ENCODE measurements at regions not wholly inside any gene's neighbourhood (a gene's known extent, or its start where the extent isn't known, plus 50 kb on each side); places are given as distances from the start of the nearest gene placed in this dataset.
"Not testable (repeated sequence)": the region's sequence is repeated elsewhere in the genome, so short reads cannot be mapped to it uniquely, and the experiment has no call there.

DNA sequence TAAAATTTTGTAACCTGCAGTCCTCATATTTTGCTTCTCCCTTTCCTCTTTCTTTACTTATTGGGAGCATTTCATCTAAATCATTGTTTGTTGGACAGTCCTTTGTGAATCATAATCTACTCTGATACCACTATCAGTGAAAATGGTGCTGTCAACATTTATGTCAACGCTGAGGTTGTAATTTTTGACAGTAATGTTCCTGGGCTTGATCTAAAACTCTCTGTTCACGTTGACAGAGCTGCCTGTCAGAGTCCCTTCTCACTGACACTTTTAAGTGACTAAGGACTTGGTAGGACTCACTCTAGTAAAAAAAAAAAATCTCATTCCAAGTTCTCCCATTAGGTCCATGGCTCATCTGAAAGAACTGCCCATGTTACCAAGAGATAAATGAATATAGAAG lies 1640.8 kb upstream of the PIK3C3 start:
- TF ChIP-seq, protein P1, sequence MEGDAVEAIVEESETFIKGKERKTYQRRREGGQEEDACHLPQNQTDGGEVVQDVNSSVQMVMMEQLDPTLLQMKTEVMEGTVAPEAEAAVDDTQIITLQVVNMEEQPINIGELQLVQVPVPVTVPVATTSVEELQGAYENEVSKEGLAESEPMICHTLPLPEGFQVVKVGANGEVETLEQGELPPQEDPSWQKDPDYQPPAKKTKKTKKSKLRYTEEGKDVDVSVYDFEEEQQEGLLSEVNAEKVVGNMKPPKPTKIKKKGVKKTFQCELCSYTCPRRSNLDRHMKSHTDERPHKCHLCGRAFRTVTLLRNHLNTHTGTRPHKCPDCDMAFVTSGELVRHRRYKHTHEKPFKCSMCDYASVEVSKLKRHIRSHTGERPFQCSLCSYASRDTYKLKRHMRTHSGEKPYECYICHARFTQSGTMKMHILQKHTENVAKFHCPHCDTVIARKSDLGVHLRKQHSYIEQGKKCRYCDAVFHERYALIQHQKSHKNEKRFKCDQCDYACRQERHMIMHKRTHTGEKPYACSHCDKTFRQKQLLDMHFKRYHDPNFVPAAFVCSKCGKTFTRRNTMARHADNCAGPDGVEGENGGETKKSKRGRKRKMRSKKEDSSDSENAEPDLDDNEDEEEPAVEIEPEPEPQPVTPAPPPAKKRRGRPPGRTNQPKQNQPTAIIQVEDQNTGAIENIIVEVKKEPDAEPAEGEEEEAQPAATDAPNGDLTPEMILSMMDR (IDR thresholded peaks at IDR 0.05; ENCODE audit: insufficient read depth, low read depth, low read length), result no peak
- no peak overlapping the region for H3K4me3 ChIP-seq (ENCODE audit: low read depth, low read length)

DNA sequence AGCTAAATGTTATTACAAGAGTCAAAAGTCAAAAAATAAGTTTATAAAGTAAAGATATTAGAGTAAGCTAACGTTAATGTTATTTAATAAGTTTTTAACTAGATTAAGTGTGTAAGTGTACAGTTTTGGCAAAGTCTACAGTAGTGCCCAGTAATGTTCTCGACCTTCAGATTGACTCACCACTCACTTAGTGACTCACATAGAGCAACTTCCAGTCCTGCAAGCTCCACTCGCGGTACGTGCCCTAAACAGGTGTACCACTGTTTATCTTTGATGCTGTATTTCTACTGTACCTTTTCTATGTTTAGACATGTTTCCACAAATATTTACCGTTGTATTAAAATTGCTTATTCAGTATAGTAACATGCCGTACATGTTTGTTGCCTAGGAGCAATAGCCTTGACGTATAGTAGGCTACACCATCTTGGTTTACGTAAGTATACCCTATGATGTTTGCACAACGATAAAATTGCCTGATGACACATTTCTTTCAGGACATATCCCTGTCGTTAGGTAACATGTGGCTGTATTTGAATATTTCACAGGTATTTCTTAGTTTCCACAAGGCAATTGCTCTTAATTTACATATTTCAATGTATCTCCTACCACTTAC lies 1641.9 kb upstream of the PIK3C3 start:
- TF ChIP-seq, protein P1 (IDR thresholded peaks at IDR 0.05; ENCODE audit: insufficient read depth, low read depth, low read length), result no peak
- H3K4me3 ChIP-seq (ENCODE audit: low read depth, low read length), result no peak overlapping the region
- DNase-seq (ENCODE audit: low read depth), result no peak

More for the DNA sequence above, 1640.8 kb upstream of the PIK3C3 start:
- DNase-seq (ENCODE audit: low read depth), result no peak

DNA sequence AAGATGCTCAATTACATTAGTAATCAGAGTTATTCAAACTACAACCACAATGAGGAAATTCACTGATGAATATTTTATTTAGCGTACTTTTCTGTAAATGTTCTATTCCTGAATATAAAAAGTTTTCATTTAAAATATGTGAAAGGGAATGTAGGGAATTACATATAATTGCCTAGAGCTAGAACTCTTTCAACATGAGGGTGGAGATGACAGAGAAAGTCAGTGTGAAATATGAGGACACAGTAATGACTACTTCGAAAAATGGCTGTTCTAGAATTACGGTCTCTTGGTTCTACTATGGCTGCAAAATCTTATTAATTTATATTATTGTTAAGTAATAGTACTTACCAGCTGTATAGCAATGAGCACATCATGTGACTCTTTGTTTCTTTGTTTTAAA lies 1647.4 kb upstream of the PIK3C3 start:
- TF ChIP-seq, protein P1 (IDR thresholded peaks at IDR 0.05; ENCODE audit: insufficient read depth, low read depth, low read length), result no peak
- DNase-seq (ENCODE audit: low read depth), result no peak
- H3K4me3 ChIP-seq (ENCODE audit: low read depth, low read length), result no peak overlapping the region

DNA sequence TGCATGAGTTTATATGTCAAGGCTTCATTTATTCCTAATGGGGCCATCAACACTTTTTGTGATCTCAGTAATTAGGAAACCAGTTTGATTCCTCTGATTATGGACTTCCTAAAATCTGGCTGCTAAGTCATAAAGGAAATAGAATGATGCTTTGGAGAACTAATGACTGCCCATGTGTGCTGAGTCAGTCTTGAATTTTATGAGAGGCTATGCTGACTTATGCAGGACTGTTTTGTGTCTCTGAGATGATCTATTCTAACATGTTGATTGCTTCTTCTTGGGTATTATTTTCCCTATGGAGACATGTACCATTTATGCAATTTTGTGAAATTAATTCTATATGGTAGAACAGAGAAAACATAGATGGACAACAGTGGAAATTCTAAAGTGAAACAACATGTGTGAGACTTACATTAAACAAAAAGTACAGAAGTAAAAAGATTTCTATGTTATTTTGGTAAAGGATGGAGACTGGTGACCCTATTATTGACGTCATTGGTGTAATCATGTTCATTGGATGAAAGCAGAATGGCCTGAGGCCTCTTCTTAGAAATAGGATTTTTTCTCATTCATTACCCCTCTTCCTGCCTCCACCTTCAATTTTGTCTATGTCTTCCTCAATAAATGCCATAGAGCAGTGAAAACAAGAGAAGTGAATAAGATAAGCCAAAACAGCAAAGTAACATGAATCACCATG lies 1658.2 kb upstream of the PIK3C3 start:
- TF ChIP-seq, protein P1 (IDR thresholded peaks at IDR 0.05; ENCODE audit: insufficient read depth, low read depth, low read length), result no peak
- DNase-seq (ENCODE audit: low read depth), result no peak
- no peak overlapping the region for H3K4me3 ChIP-seq (ENCODE audit: low read depth, low read length)

DNA sequence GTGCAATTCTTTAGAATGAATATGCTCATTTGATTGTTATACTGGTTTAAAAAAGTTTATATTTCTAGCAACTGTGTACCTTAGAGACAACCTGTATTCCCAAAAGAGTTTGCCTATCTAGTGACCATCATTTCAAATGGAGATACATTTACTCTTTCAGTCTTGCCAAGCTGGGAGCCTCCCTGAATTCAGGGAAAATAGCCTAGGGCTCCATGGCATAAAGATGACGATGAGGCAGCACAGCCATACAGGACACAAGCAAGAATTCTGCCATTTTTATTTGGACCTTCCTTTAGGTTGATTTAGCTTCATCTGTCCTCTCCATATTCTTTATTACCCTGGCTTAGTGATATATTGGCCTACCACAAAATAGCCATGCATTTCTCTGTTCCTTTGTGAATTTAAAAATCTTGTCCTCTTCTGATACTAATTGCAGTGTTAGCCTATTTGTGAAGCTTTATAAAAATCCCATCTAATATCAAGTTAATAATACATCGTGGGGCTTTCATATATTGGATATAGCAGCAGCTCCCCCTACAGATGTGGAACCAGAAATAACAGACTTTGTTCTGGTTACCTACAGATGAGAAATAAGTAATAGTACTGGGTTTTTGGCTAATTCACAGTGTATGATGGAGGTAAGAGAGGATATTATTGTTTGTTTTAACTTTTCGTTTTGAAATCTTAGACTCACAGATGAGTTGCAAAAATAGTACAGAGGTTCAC lies 1661.9 kb upstream of the PIK3C3 start:
- no peak for DNase-seq (ENCODE audit: low read depth)
- TF ChIP-seq, protein P1 (IDR thresholded peaks at IDR 0.05; ENCODE audit: insufficient read depth, low read depth, low read length), result no peak
- H3K4me3 ChIP-seq (ENCODE audit: low read depth, low read length), result no peak overlapping the region

DNA sequence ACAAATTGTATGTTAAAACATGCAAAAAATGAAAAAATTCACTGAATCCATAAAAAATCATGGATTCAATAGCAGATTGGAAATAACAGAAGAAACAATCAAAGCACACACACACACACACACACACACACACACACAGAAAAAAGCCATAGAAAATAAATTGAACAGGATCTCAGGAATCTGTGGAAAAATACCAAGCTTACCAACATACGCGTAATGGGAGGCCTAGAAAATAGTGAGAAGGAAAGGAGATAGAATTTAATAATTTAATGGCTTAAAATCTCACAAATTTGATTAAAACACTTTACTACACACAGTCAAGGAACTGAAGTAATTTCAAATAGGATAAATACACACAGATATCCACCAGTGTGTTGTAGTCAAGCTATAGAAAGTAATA lies 1671.5 kb upstream of the PIK3C3 start:
- no peak for DNase-seq (ENCODE audit: low read depth)
- no peak overlapping the region for H3K4me3 ChIP-seq (ENCODE audit: low read depth, low read length)
- TF ChIP-seq, protein P1 (IDR thresholded peaks at IDR 0.05; ENCODE audit: insufficient read depth, low read depth, low read length), result no peak

DNA sequence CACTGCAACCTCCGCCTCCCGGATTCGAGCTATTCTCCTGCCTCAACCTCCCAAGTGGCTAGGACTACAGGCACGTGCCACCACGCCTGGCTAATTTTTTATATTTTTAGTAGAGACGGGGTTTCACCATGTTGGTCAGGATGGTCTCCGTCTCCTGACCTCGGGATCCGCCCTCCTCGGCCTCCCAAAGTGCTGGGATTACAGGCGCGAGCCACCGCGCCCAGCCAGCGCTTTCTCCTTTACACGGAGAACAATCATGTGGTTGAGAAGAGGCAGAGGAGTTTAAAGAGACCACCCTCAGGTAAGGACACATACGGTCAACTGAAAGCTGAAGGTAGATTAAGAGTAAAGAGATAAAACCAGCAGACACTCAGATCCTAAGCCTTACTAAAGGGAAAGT lies 1673.7 kb upstream of the PIK3C3 start:
- DNase-seq (ENCODE audit: low read depth); H3K4me3 ChIP-seq (ENCODE audit: low read depth, low read length): not testable (repeated sequence)

Data from fibroblast of villous mesenchyme (primary cell).